ENCODE measurements at regions not wholly inside any gene's neighbourhood (a gene's known extent, or its start where the extent isn't known, plus 50 kb on each side); places are given as distances from the start of the nearest gene placed in this dataset.

- TF ChIP-seq CTCF (IDR thresholded peaks at IDR 0.05; ENCODE audit: insufficient read depth, low read length) (no peak), SPI1 (IDR thresholded peaks at IDR 0.05; ENCODE audit: borderline replicate concordance, low read depth) (no peak), REST (IDR thresholded peaks at IDR 0.05; ENCODE audit: insufficient replicate concordance, low read depth) (no peak)
These were observed 69.4 kb downstream of the IRF2BPL start for GRCh38 chr14:76958980-76959710.
